RWPE2 (cell line): ENCODE measurements at regions not wholly inside any gene's neighbourhood (a gene's known extent, or its start where the extent isn't known, plus 50 kb on each side); places are given as distances from the start of the nearest gene placed in this dataset.
"Not testable (repeated sequence)": the region's sequence is repeated elsewhere in the genome, so short reads cannot be mapped to it uniquely, and the experiment has no call there.

Source experiments
- ATAC-seq: fragments of 200-7000 bp; cut with Tn5 transposase; 3 replicates; pipeline ENCODE4 v1.9.1; 2021; ENCODE audit warnings: low read depth
- DNase-seq: peaks from one replicate; pipeline ENCODE4 v3.0.0-alpha.2; 2020; ENCODE audit warnings: low spot score
- H3K27ac ChIP-seq: fragments of 450-650 bp; 2 replicates; pipeline ENCODE4 v1.5.1; 2017; ENCODE audit warnings: mild to moderate bottlenecking; ENCODE audit not compliant: poor library complexity, severe bottlenecking
- H3K27me3 ChIP-seq: fragments of 250-450 bp; sonication (Bioruptor Pico); 2 replicates; pipeline ENCODE4 v1.5.1; 2021; ENCODE audit warnings: mild to moderate bottlenecking, moderate library complexity; ENCODE audit not compliant: insufficient read depth, poor library complexity, severe bottlenecking
- H3K36me3 ChIP-seq: fragments of 250-450 bp; sonication (Bioruptor Pico); 2 replicates; pipeline ENCODE4 v1.5.1; 2020; ENCODE audit warnings: low read depth, mild to moderate bottlenecking, moderate library complexity
- H3K4me1 ChIP-seq: fragments of 250-450 bp; sonication (Bioruptor Pico); 2 replicates; pipeline ENCODE4 v1.5.1; 2021; ENCODE audit warnings: mild to moderate bottlenecking, moderate library complexity; ENCODE audit not compliant: insufficient read depth, poor library complexity, severe bottlenecking
- H3K4me3 ChIP-seq: fragments of 250-450 bp; sonication (Bioruptor Pico); 2 replicates; pipeline ENCODE4 v1.5.1; 2021; ENCODE audit warnings: mild to moderate bottlenecking, moderate library complexity; ENCODE audit not compliant: severe bottlenecking
- H3K9me3 ChIP-seq: fragments of 250-450 bp; sonication (Bioruptor Pico); 2 replicates; pipeline ENCODE4 v1.5.1; 2021; ENCODE audit warnings: mild to moderate bottlenecking, moderate library complexity; ENCODE audit not compliant: severe bottlenecking
- CTCF ChIP-seq: fragments of 450-650 bp; IDR thresholded peaks from one replicate; pipeline ENCODE4 v1.5.1; 2017; ENCODE audit warnings: mild to moderate bottlenecking, moderate library complexity; ENCODE audit not compliant: poor library complexity, severe bottlenecking

GRCh38 chr1:192513196-192513595 lies 62.4 kb upstream of the RGS1 start:
- Histone ChIP-seq H3K4me1 (no peaks in the 10 kb centered on the region), H3K27ac (no peak overlapping the region)
- ATAC-seq: no peak

GRCh38 chr1:192513697-192514096 lies 61.9 kb upstream of the RGS1 start:
- TF ChIP-seq CTCF: no peak
- Histone ChIP-seq H3K36me3 (no peaks in the 10 kb centered on the region), H3K27me3 (no peaks in the 10 kb centered on the region), H3K9me3 (no peaks in the 10 kb centered on the region), H3K4me1 (no peaks in the 10 kb centered on the region), H3K4me3 (no peak overlapping the region), H3K27ac (no peak overlapping the region)
- DNase-seq: no peak
- no peak for ATAC-seq

More at GRCh38 chr1:192513196-192513595, 62.4 kb upstream of the RGS1 start:
- H3K9me3 ChIP-seq: no peaks in the 10 kb centered on the region
- TF ChIP-seq CTCF: no peak
- H3K36me3 ChIP-seq: no peaks in the 10 kb centered on the region
- H3K4me3 ChIP-seq: no peak overlapping the region
- DNase-seq: no peak
- H3K27me3 ChIP-seq: no peaks in the 10 kb centered on the region

- Histone ChIP-seq H3K27ac (no peak overlapping the region), H3K9me3 (no peaks in the 10 kb centered on the region)
- peak; percentile 29; the same call in 1 of the 3 replicates for ATAC-seq
These were observed 58.7 kb upstream of the RGS1 start for GRCh38 chr1:192516776-192517297.

GRCh38 chr1:192517716-192518355 lies 57.7 kb upstream of the RGS1 start:
- not testable (repeated sequence) for H3K4me3 ChIP-seq, H3K27me3 ChIP-seq, H3K4me1 ChIP-seq, DNase-seq, H3K27ac ChIP-seq, H3K36me3 ChIP-seq, H3K9me3 ChIP-seq
- ATAC-seq: peak; percentile 35; the same call in 1 of the 3 replicates

More at GRCh38 chr1:192516776-192517297, 58.7 kb upstream of the RGS1 start:
- H3K36me3 ChIP-seq: no peaks in the 10 kb centered on the region
- H3K27me3 ChIP-seq: no peaks in the 10 kb centered on the region
- no peaks in the 10 kb centered on the region for H3K4me1 ChIP-seq
- no peak for DNase-seq
- no peak overlapping the region for H3K4me3 ChIP-seq
- no peak for TF ChIP-seq CTCF

- no peak for ATAC-seq
These were observed 56.9 kb upstream of the RGS1 start for GRCh38 chr1:192518700-192519099.

More at GRCh38 chr1:192518700-192519099, 56.9 kb upstream of the RGS1 start:
- H3K36me3 ChIP-seq: no peaks in the 10 kb centered on the region
- no peaks in the 10 kb centered on the region for H3K9me3 ChIP-seq
- H3K27ac ChIP-seq: no peak overlapping the region
- no peaks in the 10 kb centered on the region for H3K27me3 ChIP-seq
- H3K4me1 ChIP-seq: no peaks in the 10 kb centered on the region
- DNase-seq: no peak
- TF ChIP-seq CTCF: no peak
- no peak overlapping the region for H3K4me3 ChIP-seq
